K562 (cell line): ENCODE measurements at regions not wholly inside any gene's neighbourhood (a gene's known extent, or its start where the extent isn't known, plus 50 kb on each side); places are given as distances from the start of the nearest gene placed in this dataset.

ENCODE experiments used
- HDAC2 ChIP-seq: fragments of 450-650 bp; IDR thresholded peaks from 2 replicates; pipeline ENCODE4 v1.6.1; 2016; ENCODE audit warnings: mild to moderate bottlenecking
- JUN ChIP-seq, 2 experiments: sonication (generic) in 1 of 2; formaldehyde crosslinking in 1 of 2; IDR thresholded peaks; 2 replicates each; pipeline versions ENCODE4 v1.6.1 to v1.8.0; 2012 to 2022; ENCODE audit warnings: borderline replicate concordance in 2 of 2, mild to moderate bottlenecking in 2 of 2, improper control_type of control experiment in 1 of 2, low read depth in 1 of 2, low read length in 1 of 2, missing genetic modification reagents in 1 of 2
- POLR2A ChIP-seq: fragments of 450-650 bp; conservative IDR thresholded peaks from 2 replicates; pipeline ENCODE4 v1.6.1; 2016
- RBM39 ChIP-seq: fragments of 200-400 bp; formaldehyde crosslinking; optimal IDR thresholded peaks from 2 replicates; pipeline ENCODE3; 2018; ENCODE audit warnings: low read depth, low read length
- SRSF9 ChIP-seq: fragments of 200-400 bp; formaldehyde crosslinking; IDR thresholded peaks from 2 replicates; pipeline ENCODE4 v1.6.1; 2017; ENCODE audit warnings: low read depth, low read length, borderline replicate concordance

GRCh38 chr9:90441814-90442213 is 200.8 kb downstream of the DIRAS2 start:
- TF ChIP-seq POLR2A (no peak), SRSF9 (no peak), JUN (IDR thresholded peaks at IDR 0.05; ENCODE audit: borderline replicate concordance, low read depth, low read length) (no peak), JUN (CRISPR knock-in tag; IDR thresholded peaks at IDR 0.05; ENCODE audit: borderline replicate concordance) (no peak), HDAC2 (no peak), RBM39 (no peak)
